SKM-1 (cell line): ENCODE measurements at regions not wholly inside any gene's neighbourhood (a gene's known extent, or its start where the extent isn't known, plus 50 kb on each side); places are given as distances from the start of the nearest gene placed in this dataset.
A peak's percentile ranks its signal among the peaks of the same experiment; 100 is the strongest.

Source experiments
- DNase-seq: peaks from one replicate; lab custom pipeline; 2025; ENCODE audit not compliant: unreplicated experiment; lab: John Stamatoyannopoulos, UW

DNA sequence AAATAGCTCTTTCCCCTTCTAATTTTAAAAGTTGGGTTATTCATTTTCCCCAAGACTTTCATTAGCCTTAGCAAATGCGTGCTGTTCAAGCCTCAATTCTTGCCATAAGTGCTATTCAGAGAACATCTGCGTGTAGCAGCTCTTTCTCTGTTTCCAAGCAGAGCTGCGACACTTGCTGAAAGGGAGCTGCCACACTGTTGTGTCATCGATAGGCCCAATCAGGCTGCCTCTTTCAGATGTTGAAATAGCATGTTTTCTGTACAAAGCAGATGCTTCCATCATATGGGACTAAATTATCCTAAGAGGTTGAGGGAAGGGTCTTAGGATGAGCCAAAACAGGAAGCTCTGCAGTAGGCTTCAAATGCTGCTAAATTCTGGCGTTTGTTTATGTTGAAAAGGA lies 220.9 kb upstream of the CDC14C start:
- no peak for DNase-seq

DNA sequence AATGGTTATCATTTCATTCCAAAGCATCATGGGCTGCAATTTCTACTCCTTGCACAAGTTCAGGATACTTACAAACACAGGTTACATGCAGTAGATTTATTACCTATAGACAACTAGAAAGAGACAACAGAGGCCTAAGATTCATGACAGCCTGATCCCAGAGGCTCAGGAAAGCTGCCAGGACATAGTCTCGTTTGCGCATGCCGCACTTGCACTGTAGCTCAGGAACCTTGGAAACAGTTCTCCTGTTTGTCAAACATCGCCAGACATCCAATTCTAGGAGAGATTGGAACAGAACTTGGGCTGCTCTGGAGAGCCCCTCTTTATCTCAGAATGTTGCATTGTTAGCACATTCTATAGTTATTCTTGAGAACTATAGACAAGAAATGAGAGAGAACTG lies 216.2 kb upstream of the CDC14C start:
- no peak for DNase-seq

DNA sequence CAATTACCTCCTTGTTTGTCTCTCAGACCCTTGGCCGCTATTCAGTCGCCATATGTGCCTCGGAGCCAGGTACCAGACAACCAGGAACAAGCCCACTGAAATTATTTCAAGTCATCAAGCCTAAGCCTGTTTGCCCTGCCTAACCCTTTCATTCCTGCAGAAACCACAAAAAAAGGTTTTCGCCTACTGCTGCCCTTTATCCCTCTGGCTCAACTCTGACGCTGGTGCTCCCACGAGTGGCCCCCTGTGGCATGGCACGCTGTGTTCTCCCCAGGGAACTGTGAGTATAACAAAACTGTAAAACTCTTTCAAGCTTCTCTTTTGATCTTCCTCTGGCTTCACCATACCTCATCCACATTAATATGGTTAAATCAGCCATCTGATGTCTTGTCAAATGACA lies 215.7 kb upstream of the CDC14C start:
- DNase-seq, result no peak

DNA sequence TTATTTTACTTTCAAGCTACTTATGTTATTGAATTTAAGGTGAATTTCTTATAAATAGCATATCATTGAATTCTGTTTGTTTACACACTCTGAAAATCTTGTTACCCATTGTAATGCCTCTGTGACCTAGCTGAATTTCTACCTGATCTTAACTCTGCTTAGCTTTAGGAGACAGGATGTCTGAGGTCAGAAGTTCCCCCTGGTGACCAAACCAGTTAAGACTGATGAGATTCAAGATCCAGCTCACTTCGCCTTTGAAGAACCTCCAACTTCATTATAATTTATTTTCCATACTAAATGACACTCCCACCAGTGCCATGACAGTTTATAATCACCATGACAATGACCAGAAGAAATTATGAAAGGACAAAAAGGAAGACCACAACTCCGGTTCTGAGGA lies 213.4 kb upstream of the CDC14C start:
- no peak for DNase-seq

DNA sequence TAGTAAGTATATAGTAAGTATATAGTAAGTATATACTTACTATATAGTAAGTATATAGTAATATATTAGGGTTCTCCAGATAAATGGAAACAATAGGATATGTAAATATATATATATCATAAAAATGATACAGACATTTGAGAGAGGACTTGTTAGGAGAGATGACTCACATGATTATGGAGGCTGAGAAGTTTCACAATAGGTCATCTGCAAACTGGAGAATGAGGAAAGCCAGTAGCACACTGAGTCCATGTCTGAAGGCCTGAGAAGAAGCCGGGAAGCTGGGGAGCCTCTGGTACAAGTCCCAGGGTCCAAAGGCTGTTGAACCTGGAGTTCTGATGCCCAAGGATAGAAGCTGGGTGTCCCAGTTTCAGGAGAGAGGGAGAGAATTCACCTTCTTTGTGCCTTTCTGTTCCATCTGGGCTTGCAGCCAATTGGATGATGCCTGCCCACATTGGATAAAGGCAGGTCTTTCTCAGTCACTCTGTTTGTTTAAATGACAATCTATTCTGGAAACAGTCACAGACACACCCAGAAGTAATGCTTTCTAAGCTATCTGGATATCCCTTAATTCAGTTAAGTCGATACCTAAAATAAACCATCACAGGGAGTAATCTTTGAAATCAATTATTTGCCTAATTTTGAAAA lies 205.5 kb upstream of the CDC14C start:
- DNase-seq, result no peak

DNA sequence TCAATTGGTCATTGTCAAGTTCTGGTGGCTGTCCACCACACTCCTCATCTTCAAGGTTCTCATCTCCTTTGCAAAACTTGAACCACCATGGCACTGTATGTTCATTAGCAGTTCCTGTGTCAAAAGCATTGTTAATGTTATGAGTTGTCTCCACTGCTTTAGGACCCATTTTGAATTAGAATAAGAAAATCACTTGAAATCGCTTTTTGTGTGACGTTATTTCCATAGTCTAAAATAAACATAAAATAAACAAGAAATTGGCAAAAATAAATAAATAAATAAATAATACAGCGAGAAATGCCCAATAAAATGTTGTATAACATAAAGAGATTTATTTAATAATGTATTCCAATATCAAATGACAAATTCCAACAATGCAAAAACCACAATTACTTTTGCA lies 195.5 kb upstream of the CDC14C start:
- DNase-seq, result no peak

DNA sequence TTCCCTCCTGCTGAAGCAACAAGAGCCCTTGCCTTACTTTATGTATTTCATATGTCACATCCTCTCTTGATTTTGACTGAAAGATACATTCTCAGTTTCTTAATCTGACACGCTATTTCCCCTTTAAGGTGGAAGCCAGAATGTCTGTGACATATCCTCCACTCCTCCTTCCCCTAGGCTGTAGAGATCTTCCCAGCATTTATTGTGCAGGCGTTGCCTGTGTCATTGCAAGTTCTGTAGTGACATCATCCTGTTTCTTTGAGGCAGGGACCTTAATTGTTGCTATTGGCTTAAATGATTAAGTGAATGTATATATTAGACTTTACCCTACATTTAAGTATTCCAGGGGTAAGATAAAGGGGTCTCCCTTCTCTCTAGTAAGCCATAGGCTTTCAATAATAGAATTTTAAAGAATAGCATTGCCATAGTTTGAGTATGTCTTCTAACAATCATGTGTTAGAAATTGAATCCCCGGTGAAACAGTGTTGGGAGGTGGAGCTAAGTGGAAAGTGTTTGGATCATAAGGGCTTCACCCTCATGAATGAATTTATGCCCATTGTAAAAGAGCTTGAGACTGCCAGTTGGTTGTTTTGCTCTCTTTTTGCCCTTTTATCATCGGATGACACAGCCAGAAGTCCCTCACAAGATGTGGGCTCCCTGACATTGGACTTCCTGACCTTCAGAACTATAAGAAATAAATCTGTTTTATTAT lies 189.5 kb upstream of the CDC14C start:
- no peak for DNase-seq

DNA sequence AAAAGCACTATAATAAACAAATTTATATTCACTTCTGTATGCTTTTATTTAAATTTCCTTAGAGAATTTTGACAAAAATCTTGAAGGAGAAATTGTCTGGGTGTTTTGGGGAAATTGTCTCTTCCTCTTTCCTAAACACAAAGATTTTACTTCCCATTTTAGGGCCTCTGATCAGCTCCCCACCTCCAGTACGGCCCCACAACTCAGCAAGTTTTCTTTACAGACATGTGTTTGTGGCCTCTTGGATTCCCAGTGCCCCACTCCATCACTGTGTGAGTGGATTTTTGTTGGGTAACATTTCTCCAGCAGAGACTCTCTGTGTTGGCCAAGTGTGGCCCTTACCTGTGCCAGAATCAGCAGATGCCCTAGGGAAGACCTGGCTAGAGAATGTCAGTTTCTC lies 182.8 kb upstream of the CDC14C start:
- DNase-seq, result peak; percentile 42

DNA sequence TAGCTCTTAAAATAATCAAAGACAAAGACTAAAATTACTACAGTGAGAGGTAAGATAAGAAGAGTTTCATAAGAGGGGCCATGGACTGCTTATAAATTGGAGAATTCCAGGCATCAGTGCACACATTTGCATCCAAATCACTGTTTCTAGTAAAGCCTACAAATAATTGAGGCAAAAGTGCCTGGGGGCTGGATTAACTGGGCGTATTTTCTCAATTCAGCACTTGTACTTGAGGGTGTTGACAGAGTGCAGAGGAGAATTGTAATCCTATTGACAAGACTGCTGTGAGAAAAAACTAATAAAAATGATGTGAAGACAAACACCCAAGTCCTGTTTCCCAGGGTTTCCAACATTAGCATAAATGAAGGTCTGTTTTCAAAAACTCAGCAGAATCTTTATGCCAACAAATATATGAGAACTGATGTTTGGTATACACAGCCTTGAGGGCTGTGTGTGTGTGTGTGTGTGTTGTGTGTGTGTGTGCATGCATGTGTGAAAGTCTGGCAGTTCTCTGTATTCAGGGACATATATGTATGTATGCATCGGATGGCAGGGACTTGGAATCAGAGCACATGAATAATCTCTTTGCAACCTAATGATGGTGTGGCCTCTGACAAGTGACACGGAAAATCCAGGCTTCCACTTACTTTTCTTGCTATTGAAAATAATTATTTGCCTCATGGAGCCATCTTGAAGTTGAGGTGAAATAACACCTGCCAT lies 182.1 kb upstream of the CDC14C start:
- no peak for DNase-seq

DNA sequence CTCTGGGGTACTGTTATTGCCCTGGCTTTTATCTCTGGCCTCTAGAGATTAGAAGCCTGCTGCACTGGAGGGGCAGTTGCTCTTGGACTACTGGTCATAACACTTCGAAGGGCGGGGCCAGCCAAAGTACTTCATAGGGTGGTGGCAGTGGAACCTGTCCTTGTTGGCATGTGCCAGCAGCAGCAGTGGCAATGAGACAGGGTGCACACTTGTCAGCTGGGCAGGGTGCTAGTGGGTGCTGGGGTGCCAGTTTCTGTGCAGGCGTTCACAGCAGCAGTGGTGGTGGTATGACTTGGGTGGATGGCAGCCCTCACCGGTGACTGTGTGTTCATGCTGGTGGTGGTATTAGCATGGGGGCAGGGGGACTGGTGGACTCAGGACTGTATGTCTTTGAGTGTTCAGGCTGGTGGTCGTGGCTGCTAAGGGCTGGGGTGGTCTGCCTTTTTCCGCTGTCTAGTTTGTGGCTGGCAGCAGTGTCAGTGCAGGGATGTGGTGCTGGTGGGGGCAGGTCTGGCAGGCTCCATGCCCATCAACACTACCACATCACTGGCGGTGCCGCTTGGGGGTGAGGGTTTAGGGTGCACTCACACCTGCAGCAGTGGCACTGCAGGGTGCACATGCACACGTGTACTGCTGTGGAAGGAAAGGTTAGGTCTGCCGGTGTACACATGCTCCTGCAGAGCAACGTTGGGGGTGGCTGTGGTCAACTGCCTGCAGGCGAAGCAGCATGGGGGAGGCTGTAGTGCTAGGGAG lies 176.1 kb upstream of the CDC14C start:
- DNase-seq, result no peak

DNA sequence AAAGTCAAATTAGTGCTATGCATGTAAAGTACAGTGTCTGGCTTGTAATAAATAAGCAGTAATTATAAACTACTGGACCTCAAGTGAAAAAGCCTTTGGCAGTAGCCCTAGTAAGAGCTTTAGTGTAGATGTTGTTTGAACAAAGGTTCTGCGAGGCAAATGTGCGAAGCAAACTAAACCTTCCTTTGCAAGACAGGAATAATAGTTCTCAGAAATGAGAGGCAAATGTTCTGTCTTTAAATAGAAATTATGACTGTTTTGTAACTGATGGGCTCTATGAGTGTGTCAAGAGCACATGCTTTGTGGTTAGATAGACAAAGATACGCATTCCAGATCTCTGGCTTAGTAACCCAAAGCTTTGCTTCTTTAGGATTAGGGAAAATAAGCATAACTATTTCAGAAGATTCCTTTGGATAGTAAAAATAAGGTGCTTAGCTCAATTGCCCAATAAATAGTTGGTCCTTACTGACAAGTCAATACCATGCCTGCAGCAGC lies 169.2 kb upstream of the CDC14C start:
- no peak for DNase-seq

DNA sequence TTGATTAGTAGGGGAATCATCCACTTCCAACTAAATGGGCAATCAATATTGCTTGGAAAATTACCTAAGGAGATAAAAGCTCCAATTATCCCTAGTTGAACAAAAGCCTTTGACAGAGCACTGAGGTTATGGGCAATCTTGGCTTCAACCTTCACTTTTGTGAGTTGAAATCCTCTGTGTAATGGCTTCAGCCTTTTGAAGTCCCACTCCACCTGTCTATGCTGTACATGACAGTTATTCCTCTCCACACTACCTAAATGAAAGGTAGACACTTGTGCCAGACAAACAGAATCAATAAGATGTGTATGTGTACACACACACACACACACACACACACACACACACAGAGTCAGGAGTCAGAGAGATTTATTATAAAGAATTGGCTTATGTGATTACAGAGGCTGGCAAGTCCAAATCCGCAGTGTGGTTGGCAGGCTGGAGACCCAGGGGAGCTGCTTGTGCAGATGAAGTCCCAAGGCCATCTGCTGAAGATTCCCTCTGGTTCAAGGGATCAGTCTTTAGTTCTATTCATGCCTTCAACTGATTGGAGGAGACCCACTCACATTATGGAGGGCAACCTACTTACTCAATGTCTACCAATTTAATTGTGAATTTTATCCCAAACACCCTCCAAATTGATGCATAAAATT lies 164.8 kb upstream of the CDC14C start:
- DNase-seq, result no peak

DNA sequence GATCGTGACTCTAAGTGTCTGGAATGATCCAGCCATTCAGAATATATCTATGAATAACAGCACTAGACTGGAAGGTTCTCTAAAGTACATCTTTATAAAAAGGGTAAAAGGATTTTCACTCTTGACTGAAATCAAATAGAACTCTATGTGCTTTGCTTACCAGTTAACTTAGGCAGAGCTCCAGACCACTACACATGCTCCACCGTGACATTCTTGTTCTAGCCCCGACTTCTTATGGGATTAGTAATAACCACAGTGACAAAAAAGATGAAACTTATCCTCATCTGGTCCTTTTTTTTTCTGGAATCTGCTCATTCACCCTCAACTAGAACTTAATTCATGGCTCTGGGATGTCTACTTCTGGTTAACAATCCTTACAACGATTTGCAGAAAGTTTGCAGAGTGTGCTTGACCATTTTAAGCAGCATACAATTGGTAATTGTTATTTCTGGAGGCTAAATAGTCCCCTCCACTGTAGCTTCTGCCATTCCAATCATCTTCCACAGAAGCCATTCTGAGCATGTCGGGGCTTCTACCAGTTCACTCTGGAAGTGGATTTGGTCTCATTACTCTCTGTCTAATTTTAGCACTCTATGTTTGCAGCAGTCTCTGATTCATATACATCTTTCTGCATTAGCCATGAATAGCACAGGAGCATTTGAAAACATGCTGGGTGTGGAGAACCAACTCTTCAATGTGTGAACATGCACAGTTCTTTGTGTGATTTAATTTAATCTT lies 163.7 kb upstream of the CDC14C start:
- DNase-seq, result no peak

DNA sequence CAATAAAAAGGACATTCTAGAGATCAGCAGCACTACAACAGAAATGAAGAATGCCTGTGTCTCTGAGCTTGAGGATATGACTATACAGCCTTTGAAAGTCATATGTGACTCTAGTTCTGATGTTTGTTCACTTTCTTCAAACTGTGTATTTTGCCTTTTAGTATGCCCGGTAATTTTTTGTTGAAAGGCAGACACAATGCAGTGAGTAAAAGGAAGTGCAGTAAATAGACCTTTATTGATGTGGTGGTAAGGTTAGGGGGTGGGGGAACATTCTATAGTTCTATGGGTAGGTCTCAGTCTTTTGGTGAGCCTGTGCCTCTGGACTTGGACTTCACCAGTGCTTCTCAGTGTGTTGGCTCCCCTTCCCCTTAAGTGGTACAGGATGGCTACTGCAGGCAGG lies 143.5 kb upstream of the CDC14C start:
- no peak for DNase-seq

DNA sequence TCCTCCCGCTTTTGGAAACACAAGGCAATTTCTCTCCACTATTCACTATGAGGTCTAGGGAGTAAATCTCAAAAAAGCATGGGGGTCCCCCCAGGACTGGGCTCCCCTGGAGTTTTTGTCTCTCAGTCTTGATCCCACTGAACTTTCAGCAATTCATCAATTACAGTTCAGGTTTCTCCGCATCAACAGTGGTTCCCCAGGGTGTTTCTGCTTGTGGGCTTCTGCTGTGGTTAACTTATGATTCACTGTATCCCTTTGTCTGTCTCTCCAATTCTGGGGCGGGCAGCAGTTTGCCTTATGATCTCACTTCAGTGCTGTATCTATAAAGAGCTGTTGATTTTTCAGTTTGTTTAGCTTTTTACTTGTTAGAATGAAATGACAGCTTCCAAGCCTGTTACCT lies 142.6 kb upstream of the CDC14C start:
- DNase-seq, result no peak

DNA sequence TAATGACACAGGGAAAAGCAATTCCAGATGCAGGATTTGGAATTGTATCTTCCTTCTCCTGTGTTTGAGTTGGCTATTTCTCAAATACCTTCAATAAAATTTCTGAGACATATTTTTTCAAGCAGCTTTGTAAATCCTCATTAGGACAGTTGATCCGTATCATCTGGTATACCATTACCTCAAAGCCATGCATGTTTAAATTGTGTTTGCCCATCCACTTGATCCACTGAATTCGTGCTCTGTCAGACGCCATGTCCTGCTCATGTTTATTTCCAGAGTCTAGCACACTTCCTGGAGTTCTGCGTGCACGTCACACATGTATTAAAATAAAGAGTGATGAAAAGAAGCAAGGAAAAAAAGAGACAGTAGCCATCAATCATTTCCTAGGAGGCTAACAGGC lies 141.8 kb upstream of the CDC14C start:
- no peak for DNase-seq

DNA sequence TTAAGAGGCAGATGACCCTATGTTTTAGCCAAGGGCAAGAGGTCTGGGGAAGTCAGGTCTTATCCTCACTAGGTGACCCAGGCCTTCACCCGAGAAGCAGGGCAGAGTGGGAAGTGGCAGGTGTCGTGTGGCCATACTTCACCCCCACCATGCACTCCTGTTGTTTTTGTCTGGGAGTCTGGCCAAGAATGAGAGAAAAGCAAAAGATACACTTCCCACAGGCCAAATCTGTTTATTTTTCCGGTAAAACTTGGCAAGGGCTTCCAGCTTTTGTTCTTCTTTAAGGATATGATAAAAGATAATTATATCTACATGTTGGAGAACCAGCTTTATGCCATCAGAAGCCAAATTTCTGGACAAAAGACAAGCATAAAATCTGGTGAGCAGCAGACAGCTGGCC lies 137.4 kb upstream of the CDC14C start:
- DNase-seq, result no peak

DNA sequence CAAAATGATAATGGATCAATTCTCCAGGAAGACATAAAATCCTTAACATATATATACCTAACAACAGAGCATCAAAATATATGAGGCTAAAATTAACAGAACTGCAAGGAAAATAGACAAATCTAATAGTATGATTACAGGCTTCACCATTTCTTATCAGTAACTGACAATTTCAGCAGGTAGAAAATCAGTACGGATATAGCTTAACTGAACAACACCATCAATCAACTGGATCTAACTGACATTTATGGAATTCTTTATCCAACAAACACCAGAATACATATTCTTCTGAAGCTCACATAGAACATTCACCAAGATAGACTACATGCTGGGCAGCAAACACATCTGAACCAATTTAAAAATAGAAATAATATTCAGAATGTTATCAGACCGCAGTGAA lies 121.1 kb upstream of the CDC14C start:
- DNase-seq, result no peak

DNA sequence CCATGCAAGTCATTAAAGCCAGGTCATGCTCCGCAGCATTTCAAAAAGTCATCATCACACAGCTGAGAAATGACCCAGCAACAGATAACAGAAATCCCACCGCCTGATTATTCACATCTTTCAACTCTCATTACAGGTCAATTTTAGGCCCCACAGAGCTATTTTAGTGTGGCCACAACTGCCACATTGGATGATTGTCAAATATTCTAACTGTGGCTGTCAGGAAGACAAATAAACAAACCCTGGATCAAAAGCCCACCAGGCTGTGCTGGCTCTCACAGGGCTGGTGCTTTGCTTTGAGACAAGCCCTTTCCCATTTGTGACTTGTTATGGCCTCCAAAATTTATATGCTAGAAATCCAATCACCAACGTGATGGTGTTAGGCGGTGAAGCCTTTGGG lies 117.6 kb upstream of the CDC14C start:
- DNase-seq, result no peak

DNA sequence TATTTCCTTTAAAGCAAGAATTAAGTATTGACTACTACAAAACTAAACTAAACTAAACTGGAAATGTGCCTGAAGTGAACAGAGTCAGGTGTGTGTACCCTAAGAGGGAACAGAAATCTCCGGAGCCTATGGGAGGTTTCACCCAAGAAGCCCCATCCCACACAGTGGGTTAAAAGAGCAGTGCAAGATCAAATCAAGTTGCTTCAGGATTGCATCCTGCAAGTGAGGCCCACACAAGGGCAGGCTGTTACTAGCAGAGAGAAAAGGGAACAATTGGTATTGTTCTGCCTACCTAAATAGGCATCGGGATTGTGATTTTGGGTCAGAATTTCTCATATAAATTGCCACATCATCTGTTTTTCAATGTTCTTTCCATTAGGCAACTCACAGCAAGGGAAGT lies 113.3 kb upstream of the CDC14C start:
- DNase-seq, result no peak
